OCI-LY7 (cell line): ENCODE measurements at regions not wholly inside any gene's neighbourhood (a gene's known extent, or its start where the extent isn't known, plus 50 kb on each side); places are given as distances from the start of the nearest gene placed in this dataset.

Experiments
- BruUV-seq: library from RNA; stranded (reverse); fragments of 400-500 nt; replicated peaks from 2 replicates; lab custom pipeline; 2021; lab: Mats Ljungman, UMichigan
- CTCF ChIA-PET: fragments of 300-600 bp; sonication (Branson Sonifier 250); formaldehyde crosslinking; loops from one replicate; lab custom pipeline; 2022; ENCODE audit warnings: antibody characterized with exemption; ENCODE audit not compliant: unreplicated experiment; lab: Charles Lee
- POLR2A ChIA-PET: fragments of 300-600 bp; sonication (Branson Sonifier 250); formaldehyde crosslinking; loops from one replicate; lab custom pipeline; 2022; ENCODE audit warnings: antibody characterized with exemption; lab: Charles Lee
- DNase-seq: peaks from one replicate; pipeline ENCODE4 v3.0.0-alpha.2; 2015; ENCODE audit warnings: low spot score
- H2AFZ ChIP-seq: fragments of 200-600 bp; sonication (generic), shearing (Covaris generic); 2 replicates; pipeline ENCODE4 v1.6.1; 2014; ENCODE audit warnings: mild to moderate bottlenecking, antibody characterized with exemption, low read length, moderate library complexity
- H3K27ac ChIP-seq: fragments of 200-600 bp; sonication (generic); 2 replicates; pipeline ENCODE4 v1.5.1; 2014; ENCODE audit warnings: mixed run types, low read depth, mild to moderate bottlenecking, moderate library complexity, low read length, inconsistent platforms; ENCODE audit not compliant: poor library complexity, severe bottlenecking
- H3K36me3 ChIP-seq: fragments of 200-600 bp; sonication (generic); 2 replicates; pipeline ENCODE4 v1.6.1; 2014; ENCODE audit warnings: mild to moderate bottlenecking, antibody characterized with exemption, low read length, moderate library complexity, mixed read lengths; ENCODE audit not compliant: insufficient read depth
- H3K4me1 ChIP-seq: fragments of 200-600 bp; sonication (generic); 2 replicates; pipeline ENCODE4 v1.5.1; 2014; ENCODE audit warnings: mild to moderate bottlenecking, low read length; ENCODE audit not compliant: insufficient read depth, poor library complexity, severe bottlenecking
- H3K4me2 ChIP-seq: fragments of 200-600 bp; sonication (generic); 2 replicates; pipeline ENCODE4 v1.6.1; 2014; ENCODE audit warnings: mild to moderate bottlenecking, low read length
- H3K4me3 ChIP-seq: fragments of 200-600 bp; sonication (generic); 2 replicates; pipeline ENCODE4 v1.5.1; 2014; ENCODE audit warnings: mild to moderate bottlenecking, low read depth, low read length; ENCODE audit not compliant: poor library complexity, severe bottlenecking
- H3K79me2 ChIP-seq: fragments of 200-600 bp; sonication (generic); 2 replicates; pipeline ENCODE4 v1.6.1; 2016; ENCODE audit warnings: low read depth, mild to moderate bottlenecking, low read length, moderate library complexity, mixed read lengths; ENCODE audit not compliant: insufficient read depth
- H3K9me2 ChIP-seq: fragments of 200-600 bp; sonication (generic); 2 replicates; pipeline ENCODE4 v1.6.1; 2016; ENCODE audit warnings: mild to moderate bottlenecking, low read length, mixed read lengths; ENCODE audit not compliant: insufficient read depth
- H3K9me3 ChIP-seq: fragments of 200-600 bp; sonication (generic); 2 replicates; pipeline ENCODE4 v1.6.1; 2014; ENCODE audit warnings: mild to moderate bottlenecking, mixed run types, low read length, mixed read lengths
- H4K20me1 ChIP-seq: fragments of 200-600 bp; sonication (generic); 2 replicates; pipeline ENCODE4 v1.6.1; 2014; ENCODE audit warnings: mild to moderate bottlenecking, antibody characterized with exemption, low read length, moderate library complexity, mixed read lengths; ENCODE audit not compliant: insufficient read depth
- EZH2phosphoT487 ChIP-seq: fragments of 200-600 bp; sonication (generic); IDR thresholded peaks from 2 replicates; pipeline ENCODE4 v1.6.1; 2018; ENCODE audit warnings: low read depth, borderline replicate concordance, mild to moderate bottlenecking, mixed run types, antibody characterized with exemption, low read length, moderate library complexity, mixed read lengths
- intact Hi-C: fragments of 100-400 bp; cut with micrococcal nuclease; formaldehyde crosslinking; loops from one replicate; pipeline ENCODE4 v1.10.0; 2022; ENCODE audit not compliant: unreplicated experiment
- TF ChIP-seq, protein P1 (sequence below): fragments of 200-600 bp; sonication (generic); conservative IDR thresholded peaks from 2 replicates; pipeline ENCODE4 v1.5.1; 2014; ENCODE audit warnings: mild to moderate bottlenecking, antibody characterized with exemption, low read length, moderate library complexity, mixed read lengths

DNA sequence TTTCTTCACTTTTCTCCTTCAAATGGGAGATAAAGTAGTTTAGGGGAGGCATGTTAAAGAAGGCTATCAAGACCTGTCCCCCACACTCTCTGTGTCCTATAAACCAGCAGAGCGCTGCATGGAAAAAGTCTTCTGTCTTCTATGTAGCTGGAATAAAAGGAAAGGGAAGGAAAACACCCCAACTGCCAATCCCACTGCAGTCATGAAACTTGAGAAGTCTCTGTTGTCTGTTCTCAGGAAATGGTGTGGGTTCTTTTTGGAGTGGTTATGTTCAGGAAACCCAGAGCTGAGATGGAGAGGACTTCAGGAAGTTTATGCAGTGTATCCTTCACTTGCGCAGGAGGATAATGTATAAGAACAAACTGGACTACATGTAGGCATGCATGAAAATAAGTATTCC lies 274.3 kb downstream of the GAS1 start:
- intact Hi-C loops = no loop called here
- Histone ChIP-seq H3K9me3 (no peaks in the 10 kb centered on the region), H3K36me3 (no peaks in the 10 kb centered on the region), H3K4me3 (no peak overlapping the region), H2AFZ (no peak overlapping the region), H3K4me2 (no peak overlapping the region), H3K4me1 (no peaks in the 10 kb centered on the region), H3K9me2 (no peaks in the 10 kb centered on the region), H4K20me1 (no peaks in the 10 kb centered on the region), H3K27ac (no peak overlapping the region), H3K79me2 (no peaks in the 10 kb centered on the region)
- BruUV-seq = no TSS peak
- TF ChIP-seq, protein P1, sequence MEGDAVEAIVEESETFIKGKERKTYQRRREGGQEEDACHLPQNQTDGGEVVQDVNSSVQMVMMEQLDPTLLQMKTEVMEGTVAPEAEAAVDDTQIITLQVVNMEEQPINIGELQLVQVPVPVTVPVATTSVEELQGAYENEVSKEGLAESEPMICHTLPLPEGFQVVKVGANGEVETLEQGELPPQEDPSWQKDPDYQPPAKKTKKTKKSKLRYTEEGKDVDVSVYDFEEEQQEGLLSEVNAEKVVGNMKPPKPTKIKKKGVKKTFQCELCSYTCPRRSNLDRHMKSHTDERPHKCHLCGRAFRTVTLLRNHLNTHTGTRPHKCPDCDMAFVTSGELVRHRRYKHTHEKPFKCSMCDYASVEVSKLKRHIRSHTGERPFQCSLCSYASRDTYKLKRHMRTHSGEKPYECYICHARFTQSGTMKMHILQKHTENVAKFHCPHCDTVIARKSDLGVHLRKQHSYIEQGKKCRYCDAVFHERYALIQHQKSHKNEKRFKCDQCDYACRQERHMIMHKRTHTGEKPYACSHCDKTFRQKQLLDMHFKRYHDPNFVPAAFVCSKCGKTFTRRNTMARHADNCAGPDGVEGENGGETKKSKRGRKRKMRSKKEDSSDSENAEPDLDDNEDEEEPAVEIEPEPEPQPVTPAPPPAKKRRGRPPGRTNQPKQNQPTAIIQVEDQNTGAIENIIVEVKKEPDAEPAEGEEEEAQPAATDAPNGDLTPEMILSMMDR = no peak
- TF ChIP-seq EZH2phosphoT487 = no peak
- CTCF ChIA-PET = no interaction called here
- DNase-seq = no peak
- POLR2A ChIA-PET = no interaction called here

DNA sequence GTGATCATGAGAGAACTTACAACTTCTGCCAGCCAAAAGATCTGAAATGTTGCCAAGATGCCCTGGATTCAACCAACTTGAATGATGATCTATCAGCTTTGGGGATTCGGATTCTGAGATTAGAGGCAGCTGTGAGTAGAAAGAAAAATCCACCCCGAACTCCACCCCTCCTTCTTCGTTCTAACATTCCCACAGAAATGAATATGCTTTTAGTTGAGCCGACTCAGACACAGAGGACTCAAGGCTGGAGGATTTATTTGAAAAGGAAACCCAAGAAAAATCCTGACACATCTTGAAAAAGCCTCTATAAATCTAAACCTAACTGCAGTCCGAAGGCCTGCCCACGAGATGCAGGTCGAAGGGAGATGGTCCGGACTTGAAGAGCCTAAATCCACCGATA lies 275.0 kb downstream of the GAS1 start:
- Histone ChIP-seq H3K4me1 (no peaks in the 10 kb centered on the region), H3K9me3 (no peaks in the 10 kb centered on the region), H3K36me3 (no peaks in the 10 kb centered on the region), H3K79me2 (no peaks in the 10 kb centered on the region), H3K4me2 (no peak overlapping the region), H3K4me3 (no peak overlapping the region), H2AFZ (no peak overlapping the region), H3K27ac (no peak overlapping the region), H3K9me2 (no peaks in the 10 kb centered on the region), H4K20me1 (no peaks in the 10 kb centered on the region)
- intact Hi-C loops = no loop called here
- no peak for TF ChIP-seq EZH2phosphoT487
- TF ChIP-seq, protein P1 = no peak
- CTCF ChIA-PET = no interaction called here
- DNase-seq = no peak
- POLR2A ChIA-PET = no interaction called here
- BruUV-seq = no TSS peak

DNA sequence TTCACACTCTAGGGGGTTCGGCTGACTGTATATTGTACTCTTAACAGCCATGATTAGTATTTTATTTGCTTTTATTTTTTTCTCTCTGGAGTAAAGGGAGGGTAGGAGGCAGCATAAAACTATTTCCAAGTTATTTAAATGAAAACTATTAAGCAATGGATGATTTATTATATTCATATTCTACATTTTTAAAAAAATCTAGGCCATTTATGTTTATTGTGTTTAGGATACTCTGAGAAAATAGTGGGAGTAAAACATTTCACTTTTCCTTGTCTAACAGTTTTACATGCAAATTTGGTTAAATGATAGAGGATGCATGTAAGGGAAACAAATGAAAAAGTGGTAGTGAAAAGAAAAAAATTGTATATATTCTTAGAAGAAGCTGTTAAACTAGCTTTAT lies 276.3 kb downstream of the GAS1 start:
- no peaks in the 10 kb centered on the region for H3K36me3 ChIP-seq
- TF ChIP-seq EZH2phosphoT487 = no peak
- TF ChIP-seq, protein P1 = no peak
- no peaks in the 10 kb centered on the region for H3K79me2 ChIP-seq
- H2AFZ ChIP-seq = no peak overlapping the region
- H3K27ac ChIP-seq = no peak overlapping the region
- no peak overlapping the region for H3K4me2 ChIP-seq
- H4K20me1 ChIP-seq = no peaks in the 10 kb centered on the region
- POLR2A ChIA-PET = no interaction called here
- no peak overlapping the region for H3K4me3 ChIP-seq
- no peaks in the 10 kb centered on the region for H3K9me3 ChIP-seq
- CTCF ChIA-PET = no interaction called here
- intact Hi-C loops = no loop called here
- no peaks in the 10 kb centered on the region for H3K4me1 ChIP-seq
- no peaks in the 10 kb centered on the region for H3K9me2 ChIP-seq
- no TSS peak for BruUV-seq
- no peak for DNase-seq
